B cell (primary cell): ENCODE measurements at regions not wholly inside any gene's neighbourhood (a gene's known extent, or its start where the extent isn't known, plus 50 kb on each side); places are given as distances from the start of the nearest gene placed in this dataset.

Experiments used
- ATAC-seq: fragments of 200-7000 bp; cut with Tn5 transposase; one replicate; pipeline ENCODE4 v1.10.0; 2021; ENCODE audit warnings: low read depth, mild to moderate bottlenecking, moderate number of reproducible peaks, moderate library complexity
- CTCF ChIA-PET: fragments of 350-600 bp; sonication (Branson Sonifier 250); formaldehyde crosslinking; loops from one replicate; lab custom pipeline; 2021; ENCODE audit warnings: antibody characterized with exemption, inconsistent platforms; lab: Charles Lee
- POLR2A ChIA-PET: fragments of 350-600 bp; sonication (Branson Sonifier 250); formaldehyde crosslinking; loops from one replicate; lab custom pipeline; 2021; ENCODE audit warnings: antibody characterized with exemption; lab: Charles Lee
- DNase-seq: peaks from one replicate; pipeline ENCODE4 v3.0.0; 2013
- H2AFZ ChIP-seq: 2 replicates; pipeline ENCODE4 v1.6.1; 2012; ENCODE audit warnings: mild to moderate bottlenecking, low read depth, low read length; ENCODE audit not compliant: insufficient read depth, poor library complexity, severe bottlenecking
- H3K27ac ChIP-seq, 2 donors: 1 replicate in 1 of 2; 2 replicates in 1 of 2; pipeline ENCODE4 v1.5.1; 2012 to 2013; ENCODE audit warnings: low read length in 2 of 2, mild to moderate bottlenecking in 2 of 2, moderate library complexity in 1 of 2
- H3K27me3 ChIP-seq, 4 experiments: fragments of 200-600 bp in 1 of 4; sonication (generic) in 1 of 4; replicated peaks in 1 of 4; 1 replicate in 2 of 4; 2 replicates in 2 of 4; pipeline versions ENCODE4 v1.6.1 to v1.7.0; 2013 to 2016; ENCODE audit warnings: low read length in 3 of 4, mild to moderate bottlenecking in 2 of 4, mixed read lengths in 1 of 4, moderate library complexity in 1 of 4; ENCODE audit not compliant: insufficient read depth in 4 of 4, control insufficient read depth in 3 of 4; ENCODE audit errors: control extremely low read depth in 1 of 4
- H3K36me3 ChIP-seq, 2 experiments: replicated peaks in 1 of 2; 1 replicate in 1 of 2; 2 replicates in 1 of 2; pipeline versions ENCODE4 v1.6.1 to v1.7.1; 2013; ENCODE audit warnings: low read length in 1 of 2; ENCODE audit not compliant: insufficient read depth in 2 of 2, control insufficient read depth in 1 of 2; ENCODE audit errors: control extremely low read depth in 1 of 2, extremely low read depth in 1 of 2
- H3K4me1 ChIP-seq, 2 donors: fragments of 200-600 bp in 1 of 2; sonication (generic) in 1 of 2; 1 replicate in 1 of 2; 2 replicates in 1 of 2; pipeline versions ENCODE4 v1.5.1 to v1.6.1; 2013 to 2017; ENCODE audit warnings: low read length in 2 of 2; ENCODE audit not compliant: control insufficient read depth in 2 of 2, insufficient read depth in 2 of 2
- H3K4me2 ChIP-seq: replicated peaks from 2 replicates; pipeline ENCODE3; 2012; ENCODE audit warnings: mild to moderate bottlenecking, low read depth, low read length; ENCODE audit not compliant: poor library complexity, severe bottlenecking
- H3K4me3 ChIP-seq, 5 experiments: fragments of 200-600 bp in 1 of 5; sonication (generic) in 1 of 5; 1 replicate in 3 of 5; 2 replicates in 2 of 5; pipeline versions ENCODE4 v1.5.1 to v1.7.0; 2011 to 2016; ENCODE audit warnings: low read length in 4 of 5, mild to moderate bottlenecking in 4 of 5, low read depth in 2 of 5, control low read depth in 1 of 5, moderate library complexity in 1 of 5; ENCODE audit not compliant: insufficient read depth in 1 of 5; ENCODE audit errors: control extremely low read depth in 1 of 5, extremely low read depth in 1 of 5
- H3K79me2 ChIP-seq: fragments of 200-600 bp; sonication (generic); one replicate; pipeline ENCODE4 v1.6.0; 2016; ENCODE audit warnings: low read length; ENCODE audit not compliant: control insufficient read depth, insufficient read depth
- H3K9ac ChIP-seq: fragments of 200-600 bp; sonication (generic); 2 replicates; pipeline ENCODE4 v1.6.1; 2017; ENCODE audit warnings: mild to moderate bottlenecking, low read length, moderate library complexity
- H3K9me3 ChIP-seq, 3 donors: one replicate each; pipeline versions ENCODE4 v1.6.1 to v1.7.1; 2013; ENCODE audit warnings: low read length in 2 of 3; ENCODE audit not compliant: control insufficient read depth in 2 of 3, insufficient read depth in 1 of 3; ENCODE audit errors: control extremely low read depth in 1 of 3
- H4K20me1 ChIP-seq: 2 replicates; pipeline ENCODE4 v1.6.0; 2012; ENCODE audit warnings: mild to moderate bottlenecking, low read length; ENCODE audit not compliant: insufficient read depth, control insufficient read depth, poor library complexity, severe bottlenecking
- H3K27ac Mint-ChIP-seq: one replicate; pipeline ENCODE4 v1.8.0; 2021; ENCODE audit warnings: mixed read lengths
- H3K27me3 Mint-ChIP-seq: one replicate; pipeline ENCODE4 v1.8.0; 2021; ENCODE audit warnings: mixed read lengths
- H3K4me1 Mint-ChIP-seq: one replicate; pipeline ENCODE4 v1.8.0; 2021; ENCODE audit warnings: mixed read lengths
- H3K4me3 Mint-ChIP-seq: one replicate; pipeline ENCODE4 v1.8.0; 2021; ENCODE audit warnings: mixed read lengths
- H3K9me3 Mint-ChIP-seq: one replicate; pipeline ENCODE4 v1.8.0; 2022; ENCODE audit warnings: mixed read lengths; ENCODE audit not compliant: insufficient read depth
- EZH2 ChIP-seq: IDR thresholded peaks from 2 replicates; pipeline ENCODE4 v1.6.1; 2012; ENCODE audit warnings: borderline replicate concordance, low read depth, mild to moderate bottlenecking, moderate library complexity, low read length; ENCODE audit not compliant: insufficient read depth, poor library complexity, severe bottlenecking
- WGBS: methylation state at CpG from one replicate; pipeline ENCODE4 v1.1.5; 2013; ENCODE audit warnings: missing lambda C conversion rate; ENCODE audit not compliant: insufficient coverage; 5-methylcytosine and 5-hydroxymethylcytosine counted together
- intact Hi-C: fragments of 100-400 bp; cut with micrococcal nuclease; formaldehyde crosslinking; loops from one replicate; pipeline ENCODE4 v1.10.0; 2022
- TF ChIP-seq, protein P1 (sequence below): fragments of 200-600 bp; IDR thresholded peaks from one replicate; pipeline ENCODE4 v1.8.0; 2022; ENCODE audit warnings: antibody characterized with exemption, mild to moderate bottlenecking

DNA sequence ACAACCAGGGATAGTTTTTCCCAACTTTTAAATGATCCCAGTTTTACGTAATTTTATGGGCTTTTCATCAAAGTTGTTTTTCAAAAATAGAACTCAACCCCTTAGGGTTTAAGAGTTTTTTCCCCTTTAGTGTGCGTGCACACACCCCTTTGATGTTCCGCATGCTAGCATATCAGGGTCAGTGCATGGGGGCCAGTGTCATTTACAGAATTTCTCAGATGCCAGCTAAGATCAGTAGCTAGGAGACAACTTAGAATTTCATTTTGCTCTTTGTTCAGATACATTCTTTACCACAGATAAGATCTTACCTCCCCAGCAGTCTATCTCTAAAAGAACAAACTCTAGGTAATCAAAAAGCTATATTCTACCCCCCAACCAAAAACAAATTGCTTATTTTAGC, 238.5 kb upstream of the SASH1 start:
- Histone ChIP-seq H3K27ac (no peak overlapping the region), H4K20me1 (no peaks in the 10 kb centered on the region), H3K27me3 (no peaks in the 10 kb centered on the region), H3K36me3 (no peaks in the 10 kb centered on the region), H3K79me2 (no peaks in the 10 kb centered on the region), H3K4me2 (no peak overlapping the region), H3K9ac (no peak overlapping the region), H3K9me3 (no peaks in the 10 kb centered on the region), H2AFZ (no peak overlapping the region), H3K4me3 (no peak overlapping the region), H3K4me1 (no peaks in the 10 kb centered on the region)
- H3K4me1 Mint-ChIP-seq = no peaks in the 10 kb centered on the region
- no peaks in the 10 kb centered on the region for H3K27me3 Mint-ChIP-seq
- 100% methylated on average over 2 of the region's 3 CpGs for WGBS
- ChIA-PET CTCF (no interaction called here), POLR2A (no interaction called here)
- ATAC-seq (no peak), DNase-seq (no peak)
- no peak overlapping the region for H3K27ac Mint-ChIP-seq
- H3K9me3 Mint-ChIP-seq = no peaks in the 10 kb centered on the region
- intact Hi-C loops = no loop called here
- no peak for TF ChIP-seq EZH2
- TF ChIP-seq, protein P1, sequence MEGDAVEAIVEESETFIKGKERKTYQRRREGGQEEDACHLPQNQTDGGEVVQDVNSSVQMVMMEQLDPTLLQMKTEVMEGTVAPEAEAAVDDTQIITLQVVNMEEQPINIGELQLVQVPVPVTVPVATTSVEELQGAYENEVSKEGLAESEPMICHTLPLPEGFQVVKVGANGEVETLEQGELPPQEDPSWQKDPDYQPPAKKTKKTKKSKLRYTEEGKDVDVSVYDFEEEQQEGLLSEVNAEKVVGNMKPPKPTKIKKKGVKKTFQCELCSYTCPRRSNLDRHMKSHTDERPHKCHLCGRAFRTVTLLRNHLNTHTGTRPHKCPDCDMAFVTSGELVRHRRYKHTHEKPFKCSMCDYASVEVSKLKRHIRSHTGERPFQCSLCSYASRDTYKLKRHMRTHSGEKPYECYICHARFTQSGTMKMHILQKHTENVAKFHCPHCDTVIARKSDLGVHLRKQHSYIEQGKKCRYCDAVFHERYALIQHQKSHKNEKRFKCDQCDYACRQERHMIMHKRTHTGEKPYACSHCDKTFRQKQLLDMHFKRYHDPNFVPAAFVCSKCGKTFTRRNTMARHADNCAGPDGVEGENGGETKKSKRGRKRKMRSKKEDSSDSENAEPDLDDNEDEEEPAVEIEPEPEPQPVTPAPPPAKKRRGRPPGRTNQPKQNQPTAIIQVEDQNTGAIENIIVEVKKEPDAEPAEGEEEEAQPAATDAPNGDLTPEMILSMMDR = no peak
- H3K4me3 Mint-ChIP-seq = no peak overlapping the region

DNA sequence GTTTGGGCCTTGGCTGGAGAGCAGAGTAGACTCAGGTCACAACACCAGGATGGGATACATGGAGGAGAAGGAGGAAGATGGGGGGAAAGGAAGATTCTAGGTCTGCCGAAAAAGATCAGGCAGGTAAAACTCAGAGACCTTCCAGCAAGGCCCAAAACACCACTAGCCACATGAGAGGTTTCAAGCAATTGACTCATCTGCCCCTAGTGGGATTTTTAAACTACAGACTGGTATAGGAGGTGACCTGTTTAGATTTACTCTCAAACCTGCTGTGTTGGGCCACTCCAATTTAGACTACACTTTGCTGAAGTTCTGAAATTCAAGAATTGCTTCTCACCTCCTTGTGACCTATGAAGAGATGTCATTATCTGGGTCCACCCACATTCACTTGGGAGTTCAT, 236.9 kb upstream of the SASH1 start:
- no peak overlapping the region for H3K27ac ChIP-seq
- H3K9me3 ChIP-seq = peaks cover 0 to 4% (median 0%) of the 10 kb centered on the region in 3 donors
- TF ChIP-seq EZH2 = no peak
- TF ChIP-seq, protein P1 = no peak
- ChIA-PET CTCF (no interaction called here), POLR2A (no interaction called here)
- intact Hi-C loops = no loop called here
- no peaks in the 10 kb centered on the region for H3K9me3 Mint-ChIP-seq
- no peak overlapping the region for H3K4me3 ChIP-seq
- no peak overlapping the region for H2AFZ ChIP-seq
- H3K36me3 ChIP-seq = no peaks in the 10 kb centered on the region
- ATAC-seq = no peak
- no CpG with 5 or more reads among the region's 1 CpG for WGBS
- no peaks in the 10 kb centered on the region for H3K27me3 ChIP-seq
- H3K4me2 ChIP-seq = no peak overlapping the region
- H4K20me1 ChIP-seq = no peaks in the 10 kb centered on the region
- H3K4me1 Mint-ChIP-seq = no peaks in the 10 kb centered on the region
- H3K79me2 ChIP-seq = no peaks in the 10 kb centered on the region
- no peak overlapping the region for H3K9ac ChIP-seq
- no peaks in the 10 kb centered on the region for H3K4me1 ChIP-seq
- no peaks in the 10 kb centered on the region for H3K27me3 Mint-ChIP-seq
- DNase-seq = no peak
- no peak overlapping the region for H3K4me3 Mint-ChIP-seq
- H3K27ac Mint-ChIP-seq = no peak overlapping the region
